Neural cell (in vitro differentiated cells): ENCODE measurements at regions not wholly inside any gene's neighbourhood (a gene's known extent, or its start where the extent isn't known, plus 50 kb on each side); places are given as distances from the start of the nearest gene placed in this dataset.

Source experiments
- H2AFZ ChIP-seq: fragments of 200-600, 300-800 bp; sonication (generic), shearing (Covaris generic); 2 replicates; pipeline ENCODE4 v1.6.0; 2014; ENCODE audit warnings: low read depth, mild to moderate bottlenecking, antibody characterized with exemption, low read length, moderate library complexity
- H3F3A ChIP-seq: fragments of 200-600 bp; shearing (Covaris generic); 2 replicates; pipeline ENCODE4 v1.6.1; 2016; ENCODE audit warnings: mild to moderate bottlenecking, moderate library complexity, mixed read lengths, antibody characterized with exemption, low read length; ENCODE audit not compliant: insufficient read depth, poor library complexity, severe bottlenecking
- H3K27ac ChIP-seq: fragments of 200-600, 300-800 bp; sonication (generic), shearing (Covaris generic); 2 replicates; pipeline ENCODE4 v1.5.1; 2014; ENCODE audit warnings: mild to moderate bottlenecking, low read length, moderate library complexity
- H3K27me3 ChIP-seq: fragments of 300-800, 200-600 bp; sonication (generic), shearing (Covaris generic); 2 replicates; pipeline ENCODE4 v1.6.0; 2014; ENCODE audit warnings: mild to moderate bottlenecking, low read depth, low read length, moderate library complexity; ENCODE audit not compliant: insufficient read depth
- H3K36me3 ChIP-seq: fragments of 300-800, 200-600 bp; sonication (generic), shearing (Covaris generic); 2 replicates; pipeline ENCODE4 v1.5.1; 2014; ENCODE audit warnings: mild to moderate bottlenecking, antibody characterized with exemption, low read length, moderate library complexity; ENCODE audit not compliant: insufficient read depth
- H3K4me2 ChIP-seq: fragments of 300-800, 200-600 bp; sonication (generic), shearing (Covaris generic); 2 replicates; pipeline ENCODE4 v1.6.0; 2014; ENCODE audit warnings: mild to moderate bottlenecking, low read length
- H3K4me3 ChIP-seq: fragments of 300-800, 200-600 bp; sonication (generic), shearing (Covaris generic); 2 replicates; pipeline ENCODE4 v1.5.1; 2014; ENCODE audit warnings: mild to moderate bottlenecking, low read length, moderate library complexity
- H3K79me2 ChIP-seq: fragments of 200-600 bp; shearing (Covaris generic); replicated peaks from 2 replicates; pipeline ENCODE4 v1.6.0; 2014; ENCODE audit warnings: mild to moderate bottlenecking, low read length, moderate library complexity; ENCODE audit not compliant: insufficient read depth
- H3K9ac ChIP-seq: fragments of 300-800, 200-600 bp; sonication (generic), shearing (Covaris generic); 2 replicates; pipeline ENCODE4 v1.6.1; 2016; ENCODE audit warnings: mild to moderate bottlenecking, low read length, mixed read lengths
- H3K9me2 ChIP-seq: fragments of 200-600 bp; shearing (Covaris generic); 2 replicates; pipeline ENCODE4 v1.6.1; 2016; ENCODE audit warnings: mild to moderate bottlenecking, low read length, mixed read lengths; ENCODE audit not compliant: insufficient read depth
- H3K9me3 ChIP-seq: fragments of 200-600, 300-800 bp; sonication (generic), shearing (Covaris generic); 2 replicates; pipeline ENCODE4 v1.6.1; 2016; ENCODE audit warnings: mild to moderate bottlenecking, mixed run types, low read length, moderate library complexity, mixed read lengths
- H4K20me1 ChIP-seq: fragments of 200-600 bp; shearing (Covaris generic); 2 replicates; pipeline ENCODE4 v1.6.1; 2016; ENCODE audit warnings: mild to moderate bottlenecking, mixed run types; ENCODE audit not compliant: insufficient read depth
- EP300 ChIP-seq: fragments of 450-650 bp; conservative IDR thresholded peaks from 2 replicates; pipeline ENCODE4 v1.6.1; 2014; ENCODE audit warnings: antibody characterized with exemption, mild to moderate bottlenecking, moderate library complexity; ENCODE audit not compliant: poor library complexity, severe bottlenecking
- EZH2 ChIP-seq: fragments of 200-600, 300-800 bp; shearing (Covaris generic), sonication (generic); IDR thresholded peaks from 2 replicates; pipeline ENCODE4 v1.6.1; 2014; ENCODE audit warnings: antibody characterized with exemption, low read length, borderline replicate concordance, mild to moderate bottlenecking; ENCODE audit not compliant: insufficient read depth, poor library complexity, severe bottlenecking
- MXI1 ChIP-seq: fragments of 450-650 bp; conservative IDR thresholded peaks from 2 replicates; pipeline ENCODE4 v1.6.1; 2014; ENCODE audit warnings: antibody characterized with exemption, mild to moderate bottlenecking; ENCODE audit not compliant: poor library complexity, severe bottlenecking
- POLR2AphosphoS5 ChIP-seq: IDR thresholded peaks from 2 replicates; pipeline ENCODE4 v1.6.1; 2012
- RAD21 ChIP-seq: fragments of 450-650 bp; conservative IDR thresholded peaks from 2 replicates; pipeline ENCODE4 v1.6.1; 2014; ENCODE audit warnings: antibody characterized with exemption, mild to moderate bottlenecking, moderate library complexity
- SMC3 ChIP-seq: fragments of 450-650 bp; conservative IDR thresholded peaks from 2 replicates; pipeline ENCODE4 v1.6.1; 2014; ENCODE audit warnings: antibody characterized with exemption, mild to moderate bottlenecking, moderate library complexity; ENCODE audit not compliant: poor library complexity
- TAF1 ChIP-seq: IDR thresholded peaks from 2 replicates; pipeline ENCODE4 v1.6.1; 2012; ENCODE audit warnings: low read depth
- TF ChIP-seq, protein P1 (sequence below): IDR thresholded peaks from 2 replicates; pipeline ENCODE4 v1.6.1; 2012; ENCODE audit warnings: borderline replicate concordance

DNA sequence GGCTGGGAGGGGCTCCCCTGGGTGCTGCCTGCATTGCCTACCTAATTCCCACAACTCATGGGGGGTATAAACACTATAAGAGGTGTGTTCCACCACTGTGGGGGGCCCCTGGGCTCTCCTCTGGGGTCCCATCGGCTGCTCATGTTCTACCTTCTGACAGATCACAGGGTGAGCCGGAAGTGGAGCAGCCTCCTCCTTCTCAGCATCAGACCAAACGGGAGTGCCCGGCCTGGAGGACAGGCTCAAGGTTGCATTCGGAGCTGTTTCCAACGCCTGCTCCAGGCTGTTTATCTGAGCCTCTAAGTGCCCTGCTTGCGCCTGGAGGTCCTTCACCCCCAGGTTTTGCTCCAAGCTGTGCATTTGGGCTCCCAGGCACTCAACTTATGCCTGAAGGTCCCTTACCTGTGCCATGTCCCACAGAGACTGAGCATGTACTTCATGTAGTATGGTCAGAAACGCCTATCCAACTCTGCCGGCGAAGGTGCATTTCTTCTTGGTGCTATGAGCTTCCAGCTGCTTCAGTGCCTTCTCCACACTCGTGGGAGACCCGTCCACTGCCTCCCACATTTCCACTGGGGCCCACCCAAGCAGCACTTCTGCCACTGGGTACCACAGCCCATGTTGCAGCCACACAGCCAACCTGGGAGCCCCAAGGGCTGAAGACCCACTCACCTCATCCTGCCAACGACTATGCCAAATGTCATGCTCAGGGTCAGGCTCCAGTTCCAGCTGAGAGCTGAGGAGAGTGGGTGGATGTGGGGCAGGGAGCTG, 232.1 kb downstream of the IGSF11 start:
- Histone ChIP-seq H3K9me2 (no peaks in the 10 kb centered on the region), H3K4me2 (no peak overlapping the region), H3K36me3 (no peaks in the 10 kb centered on the region), H3K9me3 (no peaks in the 10 kb centered on the region), H3K27me3 (no peaks in the 10 kb centered on the region), H3F3A (peaks cover 3% of the 10 kb centered on the region), H2AFZ (no peak overlapping the region), H3K9ac (no peak overlapping the region), H3K27ac (no peak overlapping the region), H4K20me1 (no peaks in the 10 kb centered on the region), H3K79me2 (no peaks in the 10 kb centered on the region), H3K4me3 (no peak overlapping the region)
- TF ChIP-seq EP300 (no peak), SMC3 (no peak), EZH2 (no peak), TAF1 (no peak), MXI1 (no peak), RAD21 (no peak), POLR2AphosphoS5 (no peak)
- TF ChIP-seq, protein P1, sequence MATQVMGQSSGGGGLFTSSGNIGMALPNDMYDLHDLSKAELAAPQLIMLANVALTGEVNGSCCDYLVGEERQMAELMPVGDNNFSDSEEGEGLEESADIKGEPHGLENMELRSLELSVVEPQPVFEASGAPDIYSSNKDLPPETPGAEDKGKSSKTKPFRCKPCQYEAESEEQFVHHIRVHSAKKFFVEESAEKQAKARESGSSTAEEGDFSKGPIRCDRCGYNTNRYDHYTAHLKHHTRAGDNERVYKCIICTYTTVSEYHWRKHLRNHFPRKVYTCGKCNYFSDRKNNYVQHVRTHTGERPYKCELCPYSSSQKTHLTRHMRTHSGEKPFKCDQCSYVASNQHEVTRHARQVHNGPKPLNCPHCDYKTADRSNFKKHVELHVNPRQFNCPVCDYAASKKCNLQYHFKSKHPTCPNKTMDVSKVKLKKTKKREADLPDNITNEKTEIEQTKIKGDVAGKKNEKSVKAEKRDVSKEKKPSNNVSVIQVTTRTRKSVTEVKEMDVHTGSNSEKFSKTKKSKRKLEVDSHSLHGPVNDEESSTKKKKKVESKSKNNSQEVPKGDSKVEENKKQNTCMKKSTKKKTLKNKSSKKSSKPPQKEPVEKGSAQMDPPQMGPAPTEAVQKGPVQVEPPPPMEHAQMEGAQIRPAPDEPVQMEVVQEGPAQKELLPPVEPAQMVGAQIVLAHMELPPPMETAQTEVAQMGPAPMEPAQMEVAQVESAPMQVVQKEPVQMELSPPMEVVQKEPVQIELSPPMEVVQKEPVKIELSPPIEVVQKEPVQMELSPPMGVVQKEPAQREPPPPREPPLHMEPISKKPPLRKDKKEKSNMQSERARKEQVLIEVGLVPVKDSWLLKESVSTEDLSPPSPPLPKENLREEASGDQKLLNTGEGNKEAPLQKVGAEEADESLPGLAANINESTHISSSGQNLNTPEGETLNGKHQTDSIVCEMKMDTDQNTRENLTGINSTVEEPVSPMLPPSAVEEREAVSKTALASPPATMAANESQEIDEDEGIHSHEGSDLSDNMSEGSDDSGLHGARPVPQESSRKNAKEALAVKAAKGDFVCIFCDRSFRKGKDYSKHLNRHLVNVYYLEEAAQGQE, result no peak

GRCh38 chr3:118803096-118803476, 231.6 kb downstream of the IGSF11 start:
- H3K27ac ChIP-seq, result no peak overlapping the region
- H2AFZ ChIP-seq, result no peak overlapping the region
- no peaks in the 10 kb centered on the region for H4K20me1 ChIP-seq
- H3F3A ChIP-seq, result peaks cover 3% of the 10 kb centered on the region
- no peak overlapping the region for H3K9ac ChIP-seq
- no peaks in the 10 kb centered on the region for H3K9me3 ChIP-seq
- no peaks in the 10 kb centered on the region for H3K9me2 ChIP-seq
- no peak overlapping the region for H3K4me3 ChIP-seq
- no peak overlapping the region for H3K4me2 ChIP-seq
- no peaks in the 10 kb centered on the region for H3K79me2 ChIP-seq
- TF ChIP-seq EP300, result no peak
- TF ChIP-seq TAF1, result no peak
- TF ChIP-seq, protein P1, result no peak
- H3K36me3 ChIP-seq, result no peaks in the 10 kb centered on the region
- H3K27me3 ChIP-seq, result no peaks in the 10 kb centered on the region
